Endothelial cell of umbilical vein (primary cell): ENCODE measurements at regions not wholly inside any gene's neighbourhood (a gene's known extent, or its start where the extent isn't known, plus 50 kb on each side); places are given as distances from the start of the nearest gene placed in this dataset.

Experiments
- BruUV-seq: library from RNA; stranded (reverse); fragments of 400-500 nt; replicated peaks from 2 replicates; lab custom pipeline; 2021; lab: Mats Ljungman, UMichigan
- CTCF ChIA-PET: fragments of 300-600, 350-600 bp; sonication (Branson Sonifier 250); formaldehyde crosslinking; loops from one replicate; lab custom pipeline; 2021; ENCODE audit warnings: antibody characterized with exemption, inconsistent platforms; lab: Charles Lee
- POLR2A ChIA-PET: fragments of 300-600, 350-600 bp; sonication (Branson Sonifier 250); formaldehyde crosslinking; loops from one replicate; lab custom pipeline; 2021; ENCODE audit warnings: antibody characterized with exemption, inconsistent platforms; lab: Charles Lee
- DNase-seq: peaks from one replicate; pipeline ENCODE4 v3.0.0-alpha.2; 2011; ENCODE audit warnings: low read depth, low spot score
- FAIRE-seq: peaks from 2 replicates; lab custom pipeline; 2011; peaks lifted over from hg19 to GRCh38; lab: Jason Lieb, UNC
- H2AFZ ChIP-seq: 2 replicates; pipeline ENCODE4 v1.6.0; 2012; ENCODE audit warnings: low read depth, low read length, control low read depth, inconsistent platforms
- H3K27ac ChIP-seq: 2 replicates; pipeline ENCODE4 v1.5.1; 2011; ENCODE audit warnings: low read depth, mild to moderate bottlenecking, control low read depth, low read length, moderate library complexity; ENCODE audit not compliant: insufficient read depth
- H3K27me3 ChIP-seq, 2 experiments: 2 replicates each; pipeline versions ENCODE4 v1.6.0 to v1.6.1; 2011; ENCODE audit warnings: low read length in 2 of 2, mixed read lengths in 1 of 2; ENCODE audit not compliant: control insufficient read depth in 2 of 2, insufficient read depth in 2 of 2
- H3K36me3 ChIP-seq, 2 experiments: 2 replicates in 1 of 2; 3 replicates in 1 of 2; pipeline ENCODE4 v1.5.1; 2011; ENCODE audit warnings: low read length in 2 of 2, mild to moderate bottlenecking in 1 of 2, moderate library complexity in 1 of 2; ENCODE audit not compliant: control insufficient read depth in 2 of 2, insufficient read depth in 2 of 2; ENCODE audit errors: extremely low read depth in 1 of 2
- H3K4me1 ChIP-seq: 3 replicates; pipeline ENCODE4 v1.5.1; 2011; ENCODE audit warnings: mild to moderate bottlenecking, low read length; ENCODE audit not compliant: control insufficient read depth, insufficient read depth; ENCODE audit errors: extremely low read depth
- H3K4me2 ChIP-seq: 2 replicates; pipeline ENCODE4 v1.6.1; 2011; ENCODE audit warnings: low read length, control low read depth, mixed read lengths; ENCODE audit not compliant: insufficient read depth
- H3K4me3 ChIP-seq, 3 experiments: fragments of 200-600 bp in 1 of 3; sonication (generic), shearing (Covaris generic) in 1 of 3; replicated peaks in 1 of 3; 2 replicates each; pipeline ENCODE4 v1.5.1; 2011 to 2016; ENCODE audit warnings: control low read depth in 3 of 3, low read length in 3 of 3, mild to moderate bottlenecking in 2 of 3, inconsistent platforms in 1 of 3, low read depth in 1 of 3, moderate library complexity in 1 of 3; ENCODE audit not compliant: insufficient read depth in 1 of 3
- H3K79me2 ChIP-seq: 2 replicates; pipeline ENCODE4 v1.6.0; 2012; ENCODE audit warnings: low read length, inconsistent platforms; ENCODE audit not compliant: control insufficient read depth, insufficient read depth
- H3K9ac ChIP-seq: replicated peaks from 2 replicates; pipeline ENCODE3; 2011; ENCODE audit warnings: low read length, control low read depth; ENCODE audit not compliant: insufficient read depth; ENCODE audit errors: extremely low read depth
- H3K9me1 ChIP-seq: replicated peaks from 3 replicates; pipeline ENCODE4 v1.6.0; 2011; ENCODE audit warnings: mild to moderate bottlenecking, low read length; ENCODE audit not compliant: control insufficient read depth, insufficient read depth; ENCODE audit errors: extremely low read depth
- H3K9me3 ChIP-seq: replicated peaks from 2 replicates; pipeline ENCODE4 v1.5.1; 2012; ENCODE audit warnings: low read length, inconsistent platforms; ENCODE audit not compliant: control insufficient read depth, insufficient read depth
- H4K20me1 ChIP-seq: replicated peaks from 2 replicates; pipeline ENCODE3; 2011; ENCODE audit warnings: mild to moderate bottlenecking, low read length; ENCODE audit not compliant: control insufficient read depth, insufficient read depth; ENCODE audit errors: extremely low read depth
- EZH2 ChIP-seq: IDR thresholded peaks from 2 replicates; pipeline ENCODE4 v1.6.1; 2012; ENCODE audit warnings: borderline replicate concordance, low read depth, mild to moderate bottlenecking, moderate library complexity, low read length, inconsistent platforms; ENCODE audit not compliant: severe bottlenecking
- FOS ChIP-seq: IDR thresholded peaks from 2 replicates; pipeline ENCODE4 v1.6.1; 2011; ENCODE audit warnings: mild to moderate bottlenecking, low read length, moderate library complexity, borderline replicate concordance; ENCODE audit not compliant: insufficient read depth
- MYC ChIP-seq: IDR thresholded peaks from one replicate; pipeline ENCODE4 v1.6.1; 2011; ENCODE audit warnings: mild to moderate bottlenecking, low read depth, low read length
- POLR2A ChIP-seq: IDR thresholded peaks from 2 replicates; pipeline ENCODE4 v1.6.1; 2012; ENCODE audit warnings: low read depth, mild to moderate bottlenecking, control low read depth, low read length
- POLR2AphosphoS5 ChIP-seq: IDR thresholded peaks from 2 replicates; pipeline ENCODE4 v1.6.1; 2012; ENCODE audit warnings: low read depth, mild to moderate bottlenecking, control low read depth, low read length, moderate library complexity; ENCODE audit not compliant: insufficient read depth
- dilution Hi-C: fragments of 300-500 bp; cut with MboI; formaldehyde crosslinking; loops from one replicate; pipeline ENCODE4 v1.15.0; 2019; ENCODE audit warnings: low sequenced_read_pairs; ENCODE audit not compliant: extremely low pct_ligation_motif_present
- intact Hi-C: fragments of 100-400 bp; cut with micrococcal nuclease; formaldehyde crosslinking; loops from one replicate; pipeline ENCODE4 v1.10.0; 2022
- TF ChIP-seq, protein P1 (sequence below), 2 donors: IDR thresholded peaks; 1 replicate in 1 of 2; 2 replicates in 1 of 2; pipeline ENCODE4 v1.5.1; 2011; ENCODE audit warnings: low read length in 2 of 2, mild to moderate bottlenecking in 2 of 2, moderate library complexity in 2 of 2, control low read depth in 1 of 2, inconsistent platforms in 1 of 2, low read depth in 1 of 2; ENCODE audit not compliant: insufficient read depth in 1 of 2; ENCODE audit errors: extremely low read depth in 1 of 2

DNA sequence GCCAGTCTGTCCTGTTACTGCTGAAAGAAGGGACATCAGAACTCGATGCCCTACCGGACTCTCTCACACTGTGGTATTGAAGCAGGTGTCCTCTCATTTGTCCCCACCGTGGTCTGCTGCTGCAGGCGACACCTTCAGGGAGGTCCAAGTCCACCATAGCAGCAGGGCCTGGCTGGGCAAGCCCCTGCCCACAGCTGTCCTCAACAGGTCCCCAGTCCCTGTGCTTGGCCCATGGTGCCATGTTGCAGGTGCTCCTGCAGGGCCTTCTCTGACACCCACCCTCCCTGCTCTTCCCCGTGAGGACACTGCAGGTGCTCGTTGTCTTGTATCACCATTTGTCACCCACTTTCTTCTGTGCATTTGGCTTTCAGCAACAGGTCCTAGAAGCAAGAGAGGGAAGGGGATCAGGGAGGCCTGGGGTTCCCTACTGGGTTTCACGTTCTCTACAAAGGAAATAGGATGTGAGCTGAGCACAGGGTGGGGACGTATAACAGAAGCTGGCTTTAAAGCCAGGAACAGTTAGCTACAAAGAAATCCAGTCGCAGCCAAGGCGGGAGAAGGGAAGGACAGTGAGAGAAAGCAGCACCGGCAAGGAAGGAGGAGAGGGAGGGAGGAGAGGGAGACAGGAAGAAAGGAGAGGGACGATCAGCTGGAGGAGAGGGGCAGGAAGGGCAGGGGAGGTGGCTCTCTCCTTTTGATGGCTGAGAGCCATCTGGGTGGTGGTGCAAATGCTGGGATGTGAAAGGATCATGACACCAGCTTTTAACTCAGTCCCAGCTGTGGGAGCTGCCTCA, 117.7 kb upstream of the FRMD4A start:
- FAIRE-seq (no peak), DNase-seq (no peak)
- TF ChIP-seq FOS (no peak), POLR2AphosphoS5 (no peak), EZH2 (no peak), POLR2A (no peak), MYC (no peak)
- TF ChIP-seq, protein P1, sequence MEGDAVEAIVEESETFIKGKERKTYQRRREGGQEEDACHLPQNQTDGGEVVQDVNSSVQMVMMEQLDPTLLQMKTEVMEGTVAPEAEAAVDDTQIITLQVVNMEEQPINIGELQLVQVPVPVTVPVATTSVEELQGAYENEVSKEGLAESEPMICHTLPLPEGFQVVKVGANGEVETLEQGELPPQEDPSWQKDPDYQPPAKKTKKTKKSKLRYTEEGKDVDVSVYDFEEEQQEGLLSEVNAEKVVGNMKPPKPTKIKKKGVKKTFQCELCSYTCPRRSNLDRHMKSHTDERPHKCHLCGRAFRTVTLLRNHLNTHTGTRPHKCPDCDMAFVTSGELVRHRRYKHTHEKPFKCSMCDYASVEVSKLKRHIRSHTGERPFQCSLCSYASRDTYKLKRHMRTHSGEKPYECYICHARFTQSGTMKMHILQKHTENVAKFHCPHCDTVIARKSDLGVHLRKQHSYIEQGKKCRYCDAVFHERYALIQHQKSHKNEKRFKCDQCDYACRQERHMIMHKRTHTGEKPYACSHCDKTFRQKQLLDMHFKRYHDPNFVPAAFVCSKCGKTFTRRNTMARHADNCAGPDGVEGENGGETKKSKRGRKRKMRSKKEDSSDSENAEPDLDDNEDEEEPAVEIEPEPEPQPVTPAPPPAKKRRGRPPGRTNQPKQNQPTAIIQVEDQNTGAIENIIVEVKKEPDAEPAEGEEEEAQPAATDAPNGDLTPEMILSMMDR (IDR thresholded peaks at IDR 0.05; ENCODE audit: extremely low read depth in 1 of 2, insufficient read depth in 1 of 2, low read depth in 1 of 2, low read length in 2 of 2), result no peak
- dilution Hi-C loops, result no loop called here
- H3K27ac ChIP-seq, result no peak overlapping the region
- BruUV-seq, result no TSS peak
- H3K4me2 ChIP-seq, result no peak overlapping the region
- no peak overlapping the region for H2AFZ ChIP-seq
- no peaks in the 10 kb centered on the region for H3K36me3 ChIP-seq
- H3K27me3 ChIP-seq, result peaks cover 0 to 6% of the 10 kb centered on the region in 2 experiments
- H3K9ac ChIP-seq, result no peak overlapping the region
- H3K79me2 ChIP-seq, result no peaks in the 10 kb centered on the region
- H3K9me3 ChIP-seq, result no peaks in the 10 kb centered on the region
- H4K20me1 ChIP-seq, result no peaks in the 10 kb centered on the region
- H3K4me3 ChIP-seq, result no peak overlapping the region
- H3K9me1 ChIP-seq, result no peaks in the 10 kb centered on the region
- CTCF ChIA-PET, result no interaction called here
- intact Hi-C loops, result no loop called here
- POLR2A ChIA-PET, result no interaction called here
- H3K4me1 ChIP-seq, result no peaks in the 10 kb centered on the region
